ENCODE measurements at regions not wholly inside any gene's neighbourhood (a gene's known extent, or its start where the extent isn't known, plus 50 kb on each side); places are given as distances from the start of the nearest gene placed in this dataset.

DNA sequence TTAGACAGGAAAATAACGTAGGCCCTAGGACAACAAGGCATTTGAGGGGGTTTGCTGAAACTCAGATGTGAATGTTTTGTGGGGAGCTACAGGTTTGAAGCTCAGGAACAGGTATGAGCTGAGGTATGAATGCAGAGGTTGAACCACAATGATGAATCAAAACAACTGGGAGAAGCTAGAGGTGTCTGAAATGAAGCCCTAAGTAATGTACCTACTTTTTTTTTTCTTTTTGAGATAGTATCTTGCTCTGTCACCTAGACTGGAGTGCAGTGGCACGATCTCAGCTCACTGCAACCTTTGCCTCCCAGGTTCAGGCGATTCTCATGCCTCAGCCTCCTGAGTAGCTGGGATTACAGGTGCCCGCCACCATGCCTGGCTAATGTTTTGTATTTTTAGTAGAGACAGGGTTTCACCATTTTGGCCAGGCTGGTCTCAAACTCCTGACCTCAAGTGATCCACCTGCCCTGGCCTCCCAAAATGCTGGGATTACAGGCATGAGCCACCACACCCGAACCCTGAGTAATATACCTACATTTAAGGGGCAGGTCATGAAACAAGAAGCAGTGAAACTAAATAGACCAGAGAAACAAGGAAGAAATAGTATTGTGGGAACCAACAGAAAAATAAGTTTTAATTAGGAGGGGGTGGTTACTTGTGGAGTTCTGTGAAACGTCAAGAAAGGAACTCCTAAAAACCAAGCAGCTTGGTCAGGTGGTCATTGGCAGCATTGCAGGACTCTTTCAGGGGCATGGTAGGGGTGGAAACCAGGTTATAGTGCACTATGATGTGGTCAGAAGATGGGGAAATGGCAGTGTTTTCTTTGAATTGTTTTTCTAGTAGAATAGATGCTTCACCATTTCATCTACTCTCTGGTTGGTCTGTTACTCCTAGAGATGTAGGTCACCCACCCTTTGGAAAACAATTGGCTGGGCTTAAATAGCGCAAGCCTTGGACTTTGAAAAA, 138.1 kb downstream of the CD164 start:
- no peak overlapping the region for H3K4me3 ChIP-seq (ENCODE audit: low read depth, low read length)
- TF ChIP-seq, protein P1, sequence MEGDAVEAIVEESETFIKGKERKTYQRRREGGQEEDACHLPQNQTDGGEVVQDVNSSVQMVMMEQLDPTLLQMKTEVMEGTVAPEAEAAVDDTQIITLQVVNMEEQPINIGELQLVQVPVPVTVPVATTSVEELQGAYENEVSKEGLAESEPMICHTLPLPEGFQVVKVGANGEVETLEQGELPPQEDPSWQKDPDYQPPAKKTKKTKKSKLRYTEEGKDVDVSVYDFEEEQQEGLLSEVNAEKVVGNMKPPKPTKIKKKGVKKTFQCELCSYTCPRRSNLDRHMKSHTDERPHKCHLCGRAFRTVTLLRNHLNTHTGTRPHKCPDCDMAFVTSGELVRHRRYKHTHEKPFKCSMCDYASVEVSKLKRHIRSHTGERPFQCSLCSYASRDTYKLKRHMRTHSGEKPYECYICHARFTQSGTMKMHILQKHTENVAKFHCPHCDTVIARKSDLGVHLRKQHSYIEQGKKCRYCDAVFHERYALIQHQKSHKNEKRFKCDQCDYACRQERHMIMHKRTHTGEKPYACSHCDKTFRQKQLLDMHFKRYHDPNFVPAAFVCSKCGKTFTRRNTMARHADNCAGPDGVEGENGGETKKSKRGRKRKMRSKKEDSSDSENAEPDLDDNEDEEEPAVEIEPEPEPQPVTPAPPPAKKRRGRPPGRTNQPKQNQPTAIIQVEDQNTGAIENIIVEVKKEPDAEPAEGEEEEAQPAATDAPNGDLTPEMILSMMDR (conservative IDR thresholded peaks at IDR 0.05; ENCODE audit: low read depth, low read length): no peak
- DNase-seq (ENCODE audit: low read depth): no peak

DNA sequence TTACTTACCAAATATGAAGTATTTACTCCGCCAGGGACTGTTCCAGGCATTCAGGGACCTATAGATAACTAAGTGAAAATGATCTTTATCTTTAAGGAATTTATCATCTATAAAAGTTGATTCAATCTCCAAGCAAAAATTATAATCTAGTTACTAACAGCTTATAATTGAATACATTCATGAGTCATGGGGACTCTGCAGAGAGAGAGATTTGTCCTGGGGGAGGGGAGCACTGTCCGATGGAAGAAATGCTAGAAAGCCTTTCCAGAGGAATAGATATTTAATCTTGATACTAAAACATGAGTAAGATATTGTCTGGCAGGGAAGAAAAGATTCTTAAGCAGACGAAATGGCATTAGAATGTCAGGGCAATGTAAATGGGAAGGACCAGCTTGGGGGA, 139.3 kb downstream of the CD164 start:
- TF ChIP-seq, protein P1 (conservative IDR thresholded peaks at IDR 0.05; ENCODE audit: low read depth, low read length): no peak
- H3K4me3 ChIP-seq (ENCODE audit: low read depth, low read length): no peak overlapping the region
- DNase-seq (ENCODE audit: low read depth): no peak

DNA sequence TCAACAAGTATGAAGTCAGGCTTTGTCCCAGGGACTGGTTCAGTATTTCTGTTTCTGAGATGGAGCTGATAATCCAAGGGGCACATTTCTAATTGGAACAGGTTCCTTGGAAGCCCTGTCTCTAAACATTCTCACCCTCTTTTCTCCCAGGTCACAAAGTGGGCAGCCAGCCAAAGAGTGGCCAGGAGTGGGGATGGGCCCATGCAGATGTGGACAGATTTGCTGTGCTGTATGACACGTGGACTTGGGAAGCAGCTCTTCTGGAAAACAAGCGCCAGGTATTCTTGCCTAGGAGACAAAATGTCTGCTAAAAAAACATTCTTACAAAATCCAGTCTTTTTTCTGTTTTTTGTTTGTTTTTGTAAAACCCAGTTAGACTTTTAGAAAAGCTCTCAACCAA, 140.2 kb downstream of the CD164 start:
- TF ChIP-seq, protein P1 (conservative IDR thresholded peaks at IDR 0.05; ENCODE audit: low read depth, low read length): no peak
- DNase-seq (ENCODE audit: low read depth): no peak
- H3K4me3 ChIP-seq (ENCODE audit: low read depth, low read length): no peak overlapping the region

DNA sequence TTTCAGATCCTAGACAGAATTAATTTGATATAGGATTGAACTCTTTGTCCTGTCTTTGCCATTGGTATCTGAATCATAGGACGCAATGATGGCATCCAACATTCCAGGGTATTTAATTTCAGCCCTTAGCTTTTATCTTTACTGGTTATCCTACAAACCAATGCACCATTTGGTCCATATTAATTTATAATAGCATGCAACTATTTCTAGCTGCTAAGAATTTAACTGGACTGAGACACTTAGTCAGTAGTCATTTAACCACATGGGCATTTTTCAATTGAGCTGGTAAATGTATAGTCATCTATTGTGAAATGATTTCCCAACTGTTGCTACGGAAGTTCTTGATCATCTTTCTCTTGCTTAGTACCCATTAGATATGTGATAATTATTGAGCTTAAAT, 141.1 kb downstream of the CD164 start:
- no peak for DNase-seq (ENCODE audit: low read depth)

DNA sequence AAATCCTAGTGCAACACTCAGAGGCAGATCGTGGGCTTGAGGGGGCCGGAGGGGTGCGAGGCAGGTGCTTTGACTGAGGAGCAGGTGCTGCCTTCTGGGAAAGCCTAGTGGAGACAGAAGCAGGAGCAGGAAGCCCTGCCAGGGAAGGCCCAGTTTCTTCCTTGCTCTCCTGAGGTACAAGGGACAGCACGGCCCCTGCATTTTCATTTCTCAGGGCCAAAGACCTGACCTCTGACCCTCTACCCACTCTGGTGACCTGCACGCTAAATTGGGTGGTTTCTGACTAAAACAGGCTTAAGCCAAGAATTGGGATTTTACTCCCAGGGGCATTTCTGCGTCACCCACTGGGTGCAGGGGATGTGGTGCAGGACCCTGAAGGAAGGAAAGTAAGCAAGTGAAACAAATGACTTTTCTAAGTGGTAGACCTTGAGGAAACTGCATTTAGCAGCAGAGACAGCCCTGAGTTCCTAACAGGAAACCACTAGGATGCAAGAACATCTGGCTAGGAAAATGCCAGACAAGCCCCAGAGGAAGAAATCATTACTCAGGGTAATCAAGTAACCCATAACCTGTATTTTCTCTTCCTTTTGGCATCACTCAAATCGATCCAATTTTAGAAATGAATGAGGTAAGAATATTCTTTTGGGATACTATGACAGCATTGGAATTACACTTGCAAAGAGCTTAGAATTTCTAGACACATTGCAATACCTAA, 141.7 kb downstream of the CD164 start:
- TF ChIP-seq, protein P1 (conservative IDR thresholded peaks at IDR 0.05; ENCODE audit: low read depth, low read length): no peak
- DNase-seq (ENCODE audit: low read depth): no peak
- H3K4me3 ChIP-seq (ENCODE audit: low read depth, low read length): no peak overlapping the region

More for the DNA sequence above, 141.1 kb downstream of the CD164 start:
- no peak overlapping the region for H3K4me3 ChIP-seq (ENCODE audit: low read depth, low read length)
- TF ChIP-seq, protein P1 (conservative IDR thresholded peaks at IDR 0.05; ENCODE audit: low read depth, low read length): no peak

DNA sequence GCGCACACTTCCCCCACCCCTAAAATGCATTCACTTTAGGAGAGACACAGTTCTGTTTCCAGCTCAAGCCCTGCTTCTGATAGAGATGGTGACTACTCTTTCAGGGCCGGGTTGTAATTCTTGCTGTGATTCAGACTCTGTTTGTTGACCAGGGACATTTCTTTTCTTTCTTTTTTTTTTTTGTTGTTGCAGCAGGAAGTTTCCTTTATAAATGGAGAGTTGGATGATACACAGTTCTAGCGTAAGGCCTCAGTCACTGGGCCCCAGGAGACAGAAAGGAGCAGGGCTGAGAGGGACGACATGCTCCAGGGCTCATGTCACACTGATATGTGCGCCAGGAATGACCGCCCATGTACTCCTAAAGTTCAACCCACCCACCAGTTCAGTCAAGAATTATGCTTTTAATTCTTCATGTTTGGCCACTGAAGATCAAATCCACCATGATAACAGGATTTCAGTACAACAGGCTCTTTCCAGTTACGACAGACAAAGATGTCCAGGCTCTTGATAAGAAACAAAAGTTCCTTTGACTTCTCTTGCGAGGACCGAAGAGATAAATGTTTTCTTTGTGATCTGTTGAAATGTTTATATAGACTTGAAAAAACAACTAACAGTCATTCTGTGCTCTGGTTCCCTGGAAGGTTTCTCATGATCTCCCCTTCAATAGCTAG, 142.5 kb downstream of the CD164 start:
- TF ChIP-seq, protein P1 (conservative IDR thresholded peaks at IDR 0.05; ENCODE audit: low read depth, low read length): no peak
- no peak for DNase-seq (ENCODE audit: low read depth)

More for the DNA sequence above, 142.5 kb downstream of the CD164 start:
- no peak overlapping the region for H3K4me3 ChIP-seq (ENCODE audit: low read depth, low read length)

Data from epithelial cell of proximal tubule (primary cell).